ENCODE measurements at regions not wholly inside any gene's neighbourhood (a gene's known extent, or its start where the extent isn't known, plus 50 kb on each side); places are given as distances from the start of the nearest gene placed in this dataset.

GRCh38 chr11:70848243-70848750, 404.1 kb downstream of the SHANK2 start:
- TF ChIP-seq CTCF (IDR thresholded peaks at IDR 0.05; ENCODE audit: low read depth, low read length), result no peak
- H3K4me3 ChIP-seq (replicated peaks in 1 of 2; ENCODE audit: low read depth in 2 of 2, low read length in 2 of 2), result no peak overlapping the region
- DNase-seq (ENCODE audit: low read depth in 2 of 2), result no peak

GRCh38 chr11:70849031-70849430, 403.3 kb downstream of the SHANK2 start:
- no peak overlapping the region for H3K4me3 ChIP-seq (replicated peaks in 1 of 2; ENCODE audit: low read depth in 2 of 2, low read length in 2 of 2)
- no peak for DNase-seq (ENCODE audit: low read depth in 2 of 2)
- no peak for TF ChIP-seq CTCF (IDR thresholded peaks at IDR 0.05; ENCODE audit: low read depth, low read length)

- no peak for DNase-seq (ENCODE audit: low read depth in 2 of 2)
- TF ChIP-seq CTCF (IDR thresholded peaks at IDR 0.05; ENCODE audit: low read depth, low read length), result no peak
- H3K4me3 ChIP-seq (replicated peaks in 1 of 2; ENCODE audit: low read depth in 2 of 2, low read length in 2 of 2), result no peak overlapping the region
Measured at GRCh38 chr11:70851308-70851707, 401.1 kb downstream of the SHANK2 start.

- no peak for TF ChIP-seq CTCF (IDR thresholded peaks at IDR 0.05; ENCODE audit: low read depth, low read length)
- H3K4me3 ChIP-seq (replicated peaks in 1 of 2; ENCODE audit: low read depth in 2 of 2, low read length in 2 of 2), result no peak overlapping the region
- no peak for DNase-seq (ENCODE audit: low read depth in 2 of 2)
Measured at GRCh38 chr11:70851907-70852306, 400.5 kb downstream of the SHANK2 start.

GRCh38 chr11:70853068-70853769, 399.2 kb downstream of the SHANK2 start:
- no peak overlapping the region for H3K4me3 ChIP-seq (replicated peaks in 1 of 2; ENCODE audit: low read depth in 2 of 2, low read length in 2 of 2)
- no peak for DNase-seq (ENCODE audit: low read depth in 2 of 2)

GRCh38 chr11:70853770-70854108, 398.6 kb downstream of the SHANK2 start:
- TF ChIP-seq CTCF (IDR thresholded peaks at IDR 0.05; ENCODE audit: low read depth, low read length), result no peak
- no peak overlapping the region for H3K4me3 ChIP-seq (replicated peaks in 1 of 2; ENCODE audit: low read depth in 2 of 2, low read length in 2 of 2)
- no peak for DNase-seq (ENCODE audit: low read depth in 2 of 2)

More at GRCh38 chr11:70853068-70853769, 399.2 kb downstream of the SHANK2 start:
- no peak for TF ChIP-seq CTCF (IDR thresholded peaks at IDR 0.05; ENCODE audit: low read depth, low read length)

GRCh38 chr11:70854201-70854600, 398.2 kb downstream of the SHANK2 start:
- no peak overlapping the region for H3K4me3 ChIP-seq (replicated peaks in 1 of 2; ENCODE audit: low read depth in 2 of 2, low read length in 2 of 2)
- no peak for DNase-seq (ENCODE audit: low read depth in 2 of 2)
- no peak for TF ChIP-seq CTCF (IDR thresholded peaks at IDR 0.05; ENCODE audit: low read depth, low read length)

All from cardiac fibroblast (primary cell).